Smooth muscle cell (in vitro differentiated cells): ENCODE measurements at regions not wholly inside any gene's neighbourhood (a gene's known extent, or its start where the extent isn't known, plus 50 kb on each side); places are given as distances from the start of the nearest gene placed in this dataset.

Experiments
- DNase-seq: peaks from one replicate; lab custom pipeline; 2025; ENCODE audit not compliant: unreplicated experiment; lab: John Stamatoyannopoulos, UW
- H2AFZ ChIP-seq: fragments of 200-600 bp; sonication (generic); 2 replicates; pipeline ENCODE4 v1.6.0; 2016; ENCODE audit warnings: antibody characterized with exemption, low read depth, mild to moderate bottlenecking
- H3F3A ChIP-seq: fragments of 200-600 bp; sonication (generic); 2 replicates; pipeline ENCODE4 v1.6.0; 2017; ENCODE audit warnings: antibody characterized with exemption, low read depth
- H3K27ac ChIP-seq: fragments of 200-600 bp; sonication (generic); 2 replicates; pipeline ENCODE4 v1.5.1; 2016; ENCODE audit warnings: low read depth, mild to moderate bottlenecking
- H3K27me3 ChIP-seq: fragments of 200-600 bp; sonication (generic); 2 replicates; pipeline ENCODE4 v1.6.1; 2016; ENCODE audit warnings: low read depth, mild to moderate bottlenecking
- H3K36me3 ChIP-seq: fragments of 200-600 bp; sonication (generic); 2 replicates; pipeline ENCODE4 v1.5.1; 2016; ENCODE audit warnings: low read depth
- H3K4me1 ChIP-seq: fragments of 200-600 bp; sonication (generic); 2 replicates; pipeline ENCODE4 v1.5.1; 2016; ENCODE audit warnings: low read depth
- H3K4me2 ChIP-seq: fragments of 200-600 bp; sonication (generic); 2 replicates; pipeline ENCODE4 v1.6.0; 2016; ENCODE audit warnings: mild to moderate bottlenecking
- H3K4me3 ChIP-seq: fragments of 200-600 bp; sonication (generic); 2 replicates; pipeline ENCODE4 v1.5.1; 2016; ENCODE audit warnings: mild to moderate bottlenecking
- H3K79me2 ChIP-seq: fragments of 200-600 bp; sonication (generic); 2 replicates; pipeline ENCODE4 v1.6.0; 2016; ENCODE audit warnings: low read depth, mild to moderate bottlenecking
- H3K9ac ChIP-seq: fragments of 200-600 bp; sonication (generic); 2 replicates; pipeline ENCODE4 v1.6.0; 2016; ENCODE audit warnings: low read depth
- H3K9me3 ChIP-seq: fragments of 200-600 bp; sonication (generic); replicated peaks from 2 replicates; pipeline ENCODE4 v1.5.1; 2016; ENCODE audit warnings: low read depth
- H4K20me1 ChIP-seq: fragments of 200-600 bp; sonication (generic); 2 replicates; pipeline ENCODE4 v1.6.0; 2016; ENCODE audit warnings: low read depth
- WGBS: methylation state at CpG from one replicate; pipeline ENCODE4 v1.1.7; 2016; ENCODE audit warnings: low lambda C conversion rate; 5-methylcytosine and 5-hydroxymethylcytosine counted together
- TF ChIP-seq, protein P1 (sequence below): fragments of 200-600 bp; sonication (generic); IDR thresholded peaks from 2 replicates; pipeline ENCODE4 v1.5.1; 2017; ENCODE audit warnings: borderline replicate concordance, mild to moderate bottlenecking, antibody characterized with exemption; ENCODE audit not compliant: insufficient read depth, poor library complexity, severe bottlenecking

DNA sequence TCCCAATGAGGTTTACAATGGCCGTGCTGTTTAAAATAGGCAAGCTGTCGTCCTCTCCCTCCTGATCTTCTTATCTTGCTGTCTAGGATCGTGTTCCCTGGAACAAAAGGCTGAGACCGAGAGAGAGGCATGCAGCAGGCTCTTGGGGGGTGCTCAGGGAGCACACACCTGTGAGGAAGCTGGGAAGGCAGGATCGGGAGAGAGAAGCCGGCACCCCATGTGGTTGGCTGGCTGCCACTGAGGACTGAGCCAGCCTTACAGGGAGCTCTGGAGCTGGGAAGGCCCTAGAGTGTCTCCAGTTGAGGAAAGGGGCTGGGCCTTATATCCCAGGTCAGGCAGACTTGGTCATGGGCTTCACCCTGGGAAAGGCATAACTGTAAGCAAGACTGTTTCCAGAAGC, 184.2 kb downstream of the LY86 start:
- no peaks in the 10 kb centered on the region for H3F3A ChIP-seq
- H3K9me3 ChIP-seq = no peaks in the 10 kb centered on the region
- WGBS = 54% methylated on average over 6 of the region's 6 CpGs
- no peak overlapping the region for H3K9ac ChIP-seq
- H4K20me1 ChIP-seq = no peaks in the 10 kb centered on the region
- no peak overlapping the region for H2AFZ ChIP-seq
- no peaks in the 10 kb centered on the region for H3K36me3 ChIP-seq
- H3K4me1 ChIP-seq = no peaks in the 10 kb centered on the region
- H3K4me2 ChIP-seq = no peak overlapping the region
- H3K4me3 ChIP-seq = no peak overlapping the region
- no peak for DNase-seq
- H3K27me3 ChIP-seq = no peaks in the 10 kb centered on the region
- TF ChIP-seq, protein P1, sequence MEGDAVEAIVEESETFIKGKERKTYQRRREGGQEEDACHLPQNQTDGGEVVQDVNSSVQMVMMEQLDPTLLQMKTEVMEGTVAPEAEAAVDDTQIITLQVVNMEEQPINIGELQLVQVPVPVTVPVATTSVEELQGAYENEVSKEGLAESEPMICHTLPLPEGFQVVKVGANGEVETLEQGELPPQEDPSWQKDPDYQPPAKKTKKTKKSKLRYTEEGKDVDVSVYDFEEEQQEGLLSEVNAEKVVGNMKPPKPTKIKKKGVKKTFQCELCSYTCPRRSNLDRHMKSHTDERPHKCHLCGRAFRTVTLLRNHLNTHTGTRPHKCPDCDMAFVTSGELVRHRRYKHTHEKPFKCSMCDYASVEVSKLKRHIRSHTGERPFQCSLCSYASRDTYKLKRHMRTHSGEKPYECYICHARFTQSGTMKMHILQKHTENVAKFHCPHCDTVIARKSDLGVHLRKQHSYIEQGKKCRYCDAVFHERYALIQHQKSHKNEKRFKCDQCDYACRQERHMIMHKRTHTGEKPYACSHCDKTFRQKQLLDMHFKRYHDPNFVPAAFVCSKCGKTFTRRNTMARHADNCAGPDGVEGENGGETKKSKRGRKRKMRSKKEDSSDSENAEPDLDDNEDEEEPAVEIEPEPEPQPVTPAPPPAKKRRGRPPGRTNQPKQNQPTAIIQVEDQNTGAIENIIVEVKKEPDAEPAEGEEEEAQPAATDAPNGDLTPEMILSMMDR = no peak
- H3K27ac ChIP-seq = no peak overlapping the region
- no peaks in the 10 kb centered on the region for H3K79me2 ChIP-seq

DNA sequence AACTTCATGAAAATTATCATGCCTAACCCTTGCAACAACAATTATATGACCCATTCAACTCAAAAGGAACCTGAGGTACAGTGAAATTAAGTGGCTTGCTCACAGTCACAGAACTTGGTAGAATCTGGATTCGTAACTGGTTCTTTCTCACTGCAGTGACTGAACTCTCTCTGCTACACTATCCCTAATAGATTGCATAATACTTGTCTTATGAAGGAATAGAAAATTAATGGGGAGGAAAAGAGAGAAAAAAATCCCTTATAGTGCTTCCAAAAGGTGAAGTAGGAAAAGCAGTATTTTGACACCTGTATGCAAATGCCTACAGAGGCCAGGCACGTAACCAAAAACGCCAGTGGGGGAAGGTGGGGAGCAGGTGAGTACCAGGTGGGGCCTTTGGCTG, 186.6 kb downstream of the LY86 start:
- Histone ChIP-seq H3K27ac (no peak overlapping the region), H3K36me3 (no peaks in the 10 kb centered on the region), H3K4me2 (no peak overlapping the region), H3F3A (no peaks in the 10 kb centered on the region), H3K79me2 (no peaks in the 10 kb centered on the region), H3K27me3 (no peaks in the 10 kb centered on the region), H3K9me3 (no peaks in the 10 kb centered on the region), H3K4me1 (no peaks in the 10 kb centered on the region), H2AFZ (no peak overlapping the region), H3K9ac (no peak overlapping the region), H4K20me1 (no peaks in the 10 kb centered on the region), H3K4me3 (no peak overlapping the region)
- no peak for DNase-seq
- 87% methylated on average over 3 of the region's 3 CpGs for WGBS
- TF ChIP-seq, protein P1 = no peak

DNA sequence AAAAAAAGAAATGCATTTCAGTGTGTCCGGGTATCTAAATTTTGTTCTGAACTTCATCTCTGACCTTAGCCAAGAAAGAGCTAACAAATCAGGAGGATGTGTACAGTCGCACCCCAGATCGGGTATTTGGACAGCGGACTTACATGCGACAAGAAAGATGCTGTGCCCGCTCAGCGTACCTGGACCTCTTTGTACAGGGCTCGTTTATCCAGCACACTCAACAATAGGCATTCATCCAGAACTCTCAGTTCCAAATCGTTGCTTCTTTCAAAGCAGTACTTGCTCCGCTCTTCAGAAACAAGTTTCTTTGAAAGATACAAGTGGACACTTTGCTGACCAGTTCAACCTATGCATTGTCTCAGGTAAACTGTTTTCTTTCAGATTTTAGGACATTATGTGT, 191.7 kb downstream of the LY86 start:
- H2AFZ ChIP-seq = no peak overlapping the region
- H3K27me3 ChIP-seq = no peaks in the 10 kb centered on the region
- TF ChIP-seq, protein P1 = no peak
- H3F3A ChIP-seq = peaks cover 4% of the 10 kb centered on the region
- no peaks in the 10 kb centered on the region for H3K36me3 ChIP-seq
- no peak for DNase-seq
- H3K27ac ChIP-seq = no peak overlapping the region
- H3K4me1 ChIP-seq = no peaks in the 10 kb centered on the region
- H3K79me2 ChIP-seq = no peaks in the 10 kb centered on the region
- no peak overlapping the region for H3K4me3 ChIP-seq
- H3K9ac ChIP-seq = no peak overlapping the region
- H3K9me3 ChIP-seq = no peaks in the 10 kb centered on the region
- H3K4me2 ChIP-seq = no peak overlapping the region
- WGBS = 96% methylated on average over 10 of the region's 10 CpGs
- H4K20me1 ChIP-seq = no peaks in the 10 kb centered on the region

DNA sequence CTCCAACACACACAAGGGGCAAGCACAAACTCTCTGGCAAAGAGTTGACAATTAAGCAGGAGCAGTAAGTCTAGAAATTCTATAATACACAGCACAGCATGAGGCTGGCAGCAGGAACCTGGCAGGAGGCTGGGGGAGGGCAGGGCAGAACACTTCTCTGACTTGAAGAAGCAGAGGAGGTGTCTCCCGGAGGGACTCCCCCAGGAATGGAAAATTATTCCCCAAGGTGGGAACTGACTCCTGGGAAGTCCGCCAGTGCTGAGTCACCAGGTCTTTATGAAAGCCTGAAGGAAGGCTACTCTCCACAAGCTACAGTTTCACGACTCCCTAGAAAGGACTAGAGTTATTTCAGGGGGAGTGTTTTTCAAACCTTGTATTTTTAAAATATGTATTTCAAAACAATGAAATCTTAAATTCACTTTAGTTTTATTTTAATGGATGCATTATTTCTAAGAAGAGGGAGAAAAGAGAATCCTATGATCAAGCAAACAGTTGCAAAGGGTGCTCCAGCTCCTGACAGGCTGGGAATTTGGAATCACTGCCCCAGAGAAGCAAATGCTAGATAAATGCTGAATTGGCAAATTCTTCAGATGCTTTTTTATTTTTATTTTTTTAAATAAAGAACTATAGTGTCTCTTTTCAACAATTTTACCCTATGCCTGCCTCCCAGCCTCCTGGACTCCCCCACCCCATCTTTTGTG, 192.8 kb downstream of the LY86 start:
- 3% methylated on average over 3 of the region's 3 CpGs for WGBS
- no peak overlapping the region for H2AFZ ChIP-seq
- peak overlapping the region; percentile 34 for H3K27ac ChIP-seq
- H3K4me1 ChIP-seq = no peaks in the 10 kb centered on the region
- no peaks in the 10 kb centered on the region for H3K9me3 ChIP-seq
- peaks cover 4% of the 10 kb centered on the region for H3F3A ChIP-seq
- no peak overlapping the region for H3K9ac ChIP-seq
- peak overlapping the region; percentile 34 for H3K4me2 ChIP-seq
- H3K36me3 ChIP-seq = no peaks in the 10 kb centered on the region
- no peaks in the 10 kb centered on the region for H3K79me2 ChIP-seq
- no peak overlapping the region for H3K4me3 ChIP-seq
- TF ChIP-seq, protein P1 = no peak
- H3K27me3 ChIP-seq = no peaks in the 10 kb centered on the region
- no peaks in the 10 kb centered on the region for H4K20me1 ChIP-seq
- no peak for DNase-seq
